DND-41 (cell line): ENCODE measurements at regions not wholly inside any gene's neighbourhood (a gene's known extent, or its start where the extent isn't known, plus 50 kb on each side); places are given as distances from the start of the nearest gene placed in this dataset.
A peak's percentile ranks its signal among the peaks of the same experiment; 100 is the strongest.
"Not testable (repeated sequence)": the region's sequence is repeated elsewhere in the genome, so short reads cannot be mapped to it uniquely, and the experiment has no call there.

Source experiments
- ATAC-seq: fragments of 200-7000 bp; cut with Tn5 transposase; 3 replicates; pipeline ENCODE4 v1.9.1; 2021; ENCODE audit warnings: low read depth; ENCODE audit not compliant: insufficient read depth
- DNase-seq: peaks from one replicate; pipeline ENCODE4 v3.0.0-alpha.2; 2020
- H2AFZ ChIP-seq: 2 replicates; pipeline ENCODE4 v1.6.0; 2012; ENCODE audit warnings: low read depth, low read length
- H3K27ac ChIP-seq: 2 replicates; pipeline ENCODE4 v1.5.1; 2012; ENCODE audit warnings: low read length, inconsistent platforms
- H3K27me3 ChIP-seq: fragments of 200-600 bp; sonication (generic); 2 replicates; pipeline ENCODE4 v1.6.0; 2012; ENCODE audit warnings: low read length, mild to moderate bottlenecking, inconsistent platforms; ENCODE audit not compliant: insufficient read depth, poor library complexity
- H3K36me3 ChIP-seq: 2 replicates; pipeline ENCODE4 v1.5.1; 2012; ENCODE audit warnings: low read length, inconsistent platforms; ENCODE audit not compliant: insufficient read depth
- H3K4me1 ChIP-seq: 2 replicates; pipeline ENCODE4 v1.5.1; 2012; ENCODE audit warnings: mild to moderate bottlenecking, low read length; ENCODE audit not compliant: insufficient read depth
- H3K4me2 ChIP-seq: 2 replicates; pipeline ENCODE4 v1.6.0; 2012; ENCODE audit warnings: mild to moderate bottlenecking, moderate library complexity, low read length, inconsistent platforms; ENCODE audit not compliant: insufficient read depth
- H3K4me3 ChIP-seq, 2 experiments: fragments of 200-600 bp in 1 of 2; shearing (Covaris generic) in 1 of 2; 2 replicates each; pipeline ENCODE4 v1.5.1; 2012 to 2016; ENCODE audit warnings: inconsistent platforms in 2 of 2, low read length in 2 of 2, mild to moderate bottlenecking in 2 of 2, low read depth in 1 of 2, moderate library complexity in 1 of 2
- H3K79me2 ChIP-seq: 2 replicates; pipeline ENCODE4 v1.6.0; 2012; ENCODE audit warnings: low read length, inconsistent platforms; ENCODE audit not compliant: insufficient read depth
- H3K9ac ChIP-seq: 2 replicates; pipeline ENCODE4 v1.6.0; 2012; ENCODE audit warnings: low read depth, mild to moderate bottlenecking, inconsistent platforms, low read length, moderate library complexity
- H3K9me3 ChIP-seq: 2 replicates; pipeline ENCODE4 v1.5.1; 2012; ENCODE audit warnings: low read length, moderate library complexity, mild to moderate bottlenecking, inconsistent platforms; ENCODE audit not compliant: insufficient read depth, severe bottlenecking
- H4K20me1 ChIP-seq: 2 replicates; pipeline ENCODE4 v1.6.0; 2012; ENCODE audit warnings: low read length; ENCODE audit not compliant: insufficient read depth
- EZH2 ChIP-seq: IDR thresholded peaks from 3 replicates; pipeline ENCODE4 v1.6.1; 2012; ENCODE audit warnings: borderline replicate concordance, low read depth, mild to moderate bottlenecking, moderate library complexity, low read length, inconsistent platforms; ENCODE audit not compliant: severe bottlenecking
- TF ChIP-seq, protein P1 (sequence below): IDR thresholded peaks from 2 replicates; pipeline ENCODE4 v1.5.1; 2012; ENCODE audit warnings: borderline replicate concordance, low read length, moderate library complexity, mild to moderate bottlenecking; ENCODE audit not compliant: poor library complexity, severe bottlenecking; ENCODE audit errors: extremely low read depth

DNA sequence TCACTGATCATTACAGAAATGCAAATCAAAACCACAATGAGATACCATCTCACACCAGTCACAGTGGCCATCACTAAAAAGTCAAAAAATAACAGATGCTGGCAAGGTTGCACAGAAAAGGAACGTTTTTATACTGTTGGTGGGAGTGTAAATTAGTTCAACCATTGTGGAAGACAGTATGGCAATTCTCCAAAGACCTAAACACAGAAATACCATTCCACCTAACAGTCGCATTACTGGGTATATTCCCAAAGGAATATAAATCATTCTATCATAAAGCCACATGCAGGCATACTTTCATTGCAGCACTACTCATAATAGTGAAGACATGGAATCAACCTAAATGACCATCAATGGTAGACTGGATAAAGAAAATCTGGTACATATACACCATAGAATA is 83.2 kb upstream of the ARID5B start:
- not testable (repeated sequence) for H3K4me2 ChIP-seq, H2AFZ ChIP-seq, H3K79me2 ChIP-seq, H3K36me3 ChIP-seq, ATAC-seq, H3K27ac ChIP-seq, DNase-seq, H3K27me3 ChIP-seq, H3K9me3 ChIP-seq, H3K4me3 ChIP-seq, H3K4me1 ChIP-seq, H4K20me1 ChIP-seq, H3K9ac ChIP-seq

DNA sequence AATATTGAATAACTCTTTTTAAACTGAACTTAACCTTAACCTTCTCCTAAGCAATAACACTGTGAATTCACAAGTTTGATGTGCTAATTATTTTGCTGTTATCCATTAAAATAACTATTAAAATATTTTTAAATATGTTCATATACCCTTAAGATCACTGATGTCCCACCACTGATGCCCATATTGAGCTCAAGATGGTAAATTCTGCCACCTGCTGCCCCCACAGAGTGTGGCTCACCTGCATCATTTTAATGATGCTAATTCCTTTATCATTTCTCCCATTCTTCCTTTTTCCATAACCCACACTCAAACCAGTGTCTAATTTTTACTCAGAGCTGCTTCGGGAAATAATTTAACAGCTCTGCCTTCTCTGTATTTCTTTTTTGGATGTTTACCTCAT is 82.3 kb upstream of the ARID5B start:
- H3K4me3 ChIP-seq, result no peak overlapping the region
- no peak overlapping the region for H3K9ac ChIP-seq
- no peaks in the 10 kb centered on the region for H3K36me3 ChIP-seq
- no peaks in the 10 kb centered on the region for H3K4me1 ChIP-seq
- DNase-seq (no peak), ATAC-seq (no peak)
- H3K79me2 ChIP-seq, result no peaks in the 10 kb centered on the region
- H3K27me3 ChIP-seq, result no peaks in the 10 kb centered on the region
- H2AFZ ChIP-seq, result no peak overlapping the region
- H4K20me1 ChIP-seq, result no peaks in the 10 kb centered on the region
- no peaks in the 10 kb centered on the region for H3K9me3 ChIP-seq
- no peak for TF ChIP-seq EZH2
- TF ChIP-seq, protein P1, sequence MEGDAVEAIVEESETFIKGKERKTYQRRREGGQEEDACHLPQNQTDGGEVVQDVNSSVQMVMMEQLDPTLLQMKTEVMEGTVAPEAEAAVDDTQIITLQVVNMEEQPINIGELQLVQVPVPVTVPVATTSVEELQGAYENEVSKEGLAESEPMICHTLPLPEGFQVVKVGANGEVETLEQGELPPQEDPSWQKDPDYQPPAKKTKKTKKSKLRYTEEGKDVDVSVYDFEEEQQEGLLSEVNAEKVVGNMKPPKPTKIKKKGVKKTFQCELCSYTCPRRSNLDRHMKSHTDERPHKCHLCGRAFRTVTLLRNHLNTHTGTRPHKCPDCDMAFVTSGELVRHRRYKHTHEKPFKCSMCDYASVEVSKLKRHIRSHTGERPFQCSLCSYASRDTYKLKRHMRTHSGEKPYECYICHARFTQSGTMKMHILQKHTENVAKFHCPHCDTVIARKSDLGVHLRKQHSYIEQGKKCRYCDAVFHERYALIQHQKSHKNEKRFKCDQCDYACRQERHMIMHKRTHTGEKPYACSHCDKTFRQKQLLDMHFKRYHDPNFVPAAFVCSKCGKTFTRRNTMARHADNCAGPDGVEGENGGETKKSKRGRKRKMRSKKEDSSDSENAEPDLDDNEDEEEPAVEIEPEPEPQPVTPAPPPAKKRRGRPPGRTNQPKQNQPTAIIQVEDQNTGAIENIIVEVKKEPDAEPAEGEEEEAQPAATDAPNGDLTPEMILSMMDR, result peak; percentile 27
- no peak overlapping the region for H3K4me2 ChIP-seq
- no peak overlapping the region for H3K27ac ChIP-seq

DNA sequence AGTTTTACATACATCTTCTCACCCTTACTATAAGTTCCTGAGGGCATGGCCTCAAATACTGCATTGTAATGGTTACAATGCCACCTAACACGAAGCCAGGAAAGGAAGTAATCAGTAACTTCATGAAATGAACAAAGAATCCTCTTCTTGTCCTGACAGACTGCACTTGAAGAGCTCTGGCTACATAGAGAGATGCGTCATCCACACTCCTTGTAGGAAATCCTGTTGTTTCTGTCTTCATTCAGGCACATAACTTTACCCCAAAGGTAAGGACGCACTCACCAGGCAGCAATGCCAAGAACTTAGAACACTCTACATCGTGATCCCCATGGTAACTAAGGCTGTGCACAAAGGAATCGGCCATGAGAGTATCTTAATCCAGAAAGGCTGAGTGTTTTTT is 80.3 kb upstream of the ARID5B start:
- H4K20me1 ChIP-seq, result no peaks in the 10 kb centered on the region
- DNase-seq (no peak), ATAC-seq (no peak)
- no peak overlapping the region for H3K4me3 ChIP-seq
- H3K9ac ChIP-seq, result no peak overlapping the region
- H3K36me3 ChIP-seq, result no peaks in the 10 kb centered on the region
- H3K4me1 ChIP-seq, result no peaks in the 10 kb centered on the region
- H3K79me2 ChIP-seq, result no peaks in the 10 kb centered on the region
- H3K27me3 ChIP-seq, result no peaks in the 10 kb centered on the region
- TF ChIP-seq, protein P1, result no peak
- no peak for TF ChIP-seq EZH2
- H3K9me3 ChIP-seq, result no peaks in the 10 kb centered on the region
- no peak overlapping the region for H3K4me2 ChIP-seq
- no peak overlapping the region for H3K27ac ChIP-seq
- H2AFZ ChIP-seq, result no peak overlapping the region

DNA sequence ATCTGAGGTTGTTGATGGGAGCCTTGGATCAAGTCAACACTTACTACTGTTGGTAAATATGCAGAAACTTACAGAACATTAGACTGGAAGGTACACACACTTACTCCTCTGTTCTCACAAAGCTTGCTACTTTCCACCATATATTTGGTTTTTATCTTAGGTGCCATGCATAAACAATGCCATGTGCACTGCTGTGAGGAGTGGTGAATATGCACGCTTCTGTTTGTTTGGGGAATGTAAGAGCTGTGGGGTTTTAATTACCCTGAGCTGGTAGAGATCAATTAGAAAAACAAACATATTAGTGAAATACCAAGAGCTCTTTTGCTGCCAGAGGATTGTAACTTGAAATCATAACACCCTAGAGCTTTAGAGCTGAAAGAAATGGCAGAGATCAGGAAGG is 79.8 kb upstream of the ARID5B start:
- H3K36me3 ChIP-seq, result no peaks in the 10 kb centered on the region
- no peak overlapping the region for H2AFZ ChIP-seq
- H3K27me3 ChIP-seq, result no peaks in the 10 kb centered on the region
- H3K27ac ChIP-seq, result no peak overlapping the region
- H3K9ac ChIP-seq, result no peak overlapping the region
- H3K4me2 ChIP-seq, result no peak overlapping the region
- H3K79me2 ChIP-seq, result no peaks in the 10 kb centered on the region
- no peaks in the 10 kb centered on the region for H4K20me1 ChIP-seq
- TF ChIP-seq, protein P1, result no peak
- TF ChIP-seq EZH2, result no peak
- H3K9me3 ChIP-seq, result no peaks in the 10 kb centered on the region
- H3K4me1 ChIP-seq, result no peaks in the 10 kb centered on the region
- no peak overlapping the region for H3K4me3 ChIP-seq
- no peak for DNase-seq
- ATAC-seq, result no peak
